GM12878 (cell line): ENCODE measurements at regions not wholly inside any gene's neighbourhood (a gene's known extent, or its start where the extent isn't known, plus 50 kb on each side); places are given as distances from the start of the nearest gene placed in this dataset.

Experiments used
- ATAC-seq: fragments of 200-7000 bp; cut with Tn5 transposase; 3 replicates; pipeline ENCODE4 v1.9.1; 2020; ENCODE audit warnings: mild to moderate bottlenecking, moderate library complexity
- BruUV-seq: library from RNA; stranded (reverse); fragments of 400-500 nt; replicated peaks from 2 replicates; lab custom pipeline; 2021; lab: Mats Ljungman, UMichigan
- CTCF ChIA-PET: fragments of 300-600 bp; sonication (Branson Sonifier 250); formaldehyde crosslinking; extraction: SDS; loops from one replicate; lab custom pipeline; 2021; ENCODE audit warnings: inconsistent platforms; lab: Yijun Ruan, JAX
- POLR2A ChIA-PET: fragments of 350-600 bp; formaldehyde crosslinking; extraction: SDS; loops from one replicate; lab custom pipeline; 2021; ENCODE audit warnings: inconsistent platforms; lab: Charles Lee
- RAD21 ChIA-PET: fragments of 300-600 bp; sonication (Branson Sonifier 250); formaldehyde crosslinking; loops from one replicate; lab custom pipeline; 2023; ENCODE audit warnings: antibody characterized with exemption; ENCODE audit not compliant: unreplicated experiment; lab: Charles Lee
- SMC1A ChIA-PET: fragments of 300-600 bp; sonication (Branson Sonifier 250); formaldehyde crosslinking; loops from one replicate; lab custom pipeline; 2023; ENCODE audit not compliant: unreplicated experiment, uncharacterized antibody; lab: Charles Lee
- DNase-seq: peaks from one replicate; pipeline ENCODE4 v3.0.0-alpha.2; 2011; ENCODE audit warnings: low read depth, low spot score
- FAIRE-seq: peaks from 3 replicates; lab custom pipeline; 2011; peaks lifted over from hg19 to GRCh38; lab: Jason Lieb, UNC
- H2AFZ ChIP-seq: 2 replicates; pipeline ENCODE4 v1.6.0; 2011; ENCODE audit warnings: low read depth, low read length, control low read depth; ENCODE audit not compliant: control insufficient read depth
- H3K27ac ChIP-seq: 2 replicates; pipeline ENCODE4 v1.5.1; 2011; ENCODE audit warnings: control low read depth; ENCODE audit not compliant: control insufficient read depth, insufficient read depth
- H3K27me3 ChIP-seq, 2 experiments: replicated peaks in 1 of 2; 2 replicates each; pipeline versions ENCODE4 v1.6.0 to v1.6.1; 2011; ENCODE audit warnings: low read length in 1 of 2; ENCODE audit not compliant: control insufficient read depth in 2 of 2, insufficient read depth in 2 of 2
- H3K36me3 ChIP-seq, 2 experiments: 2 replicates each; pipeline ENCODE4 v1.5.1; 2011; ENCODE audit warnings: low read length in 1 of 2; ENCODE audit not compliant: control insufficient read depth in 2 of 2, insufficient read depth in 2 of 2
- H3K4me1 ChIP-seq: 2 replicates; pipeline ENCODE4 v1.6.1; 2011; ENCODE audit warnings: mild to moderate bottlenecking, low read length, moderate library complexity, mixed read lengths; ENCODE audit not compliant: control insufficient read depth, insufficient read depth
- H3K4me2 ChIP-seq: 2 replicates; pipeline ENCODE4 v1.6.0; 2011; ENCODE audit warnings: control low read depth; ENCODE audit not compliant: control insufficient read depth, insufficient read depth
- H3K4me3 ChIP-seq: fragments of 200-600 bp; sonication (generic); 2 replicates; pipeline ENCODE4 v1.5.1; 2016
- H3K79me2 ChIP-seq: 2 replicates; pipeline ENCODE4 v1.6.0; 2011; ENCODE audit warnings: low read length; ENCODE audit not compliant: control insufficient read depth, insufficient read depth
- H3K9ac ChIP-seq: 2 replicates; pipeline ENCODE4 v1.8.0; 2011; ENCODE audit warnings: low read length, control low read depth, mixed read lengths; ENCODE audit not compliant: control insufficient read depth, insufficient read depth
- H3K9me3 ChIP-seq: replicated peaks from 3 replicates; pipeline ENCODE4 v1.5.1; 2011; ENCODE audit warnings: mild to moderate bottlenecking, low read length; ENCODE audit not compliant: control insufficient read depth, insufficient read depth
- H4K20me1 ChIP-seq: 2 replicates; pipeline ENCODE4 v1.6.0; 2011; ENCODE audit not compliant: control insufficient read depth, insufficient read depth
- BACH1 ChIP-seq: fragments of 450-650 bp; IDR thresholded peaks from 2 replicates; pipeline ENCODE4 v1.6.1; 2017; ENCODE audit warnings: mild to moderate bottlenecking, borderline replicate concordance
- CBX5 ChIP-seq: sonication (generic); IDR thresholded peaks from 2 replicates; pipeline ENCODE4 v1.6.1; 2016; ENCODE audit warnings: low read depth, moderate library complexity, mild to moderate bottlenecking, inconsistent platforms
- CHD2 ChIP-seq: IDR thresholded peaks from 2 replicates; pipeline ENCODE4 v1.6.1; 2011; ENCODE audit warnings: low read depth, low read length, improper control_type of control experiment, borderline replicate concordance
- EP300 ChIP-seq, 2 experiments: fragments of 150-350 bp in 1 of 2; IDR thresholded peaks; 2 replicates each; pipeline ENCODE4 v1.6.1; 2011 to 2012; ENCODE audit warnings: low read depth in 2 of 2, low read length in 2 of 2, borderline replicate concordance in 1 of 2, improper control_type of control experiment in 1 of 2, inconsistent platforms in 1 of 2; ENCODE audit not compliant: control insufficient read depth in 1 of 2
- FOXM1 ChIP-seq: IDR thresholded peaks from 2 replicates; pipeline ENCODE4 v1.6.1; 2012; ENCODE audit warnings: low read depth, mild to moderate bottlenecking, inconsistent platforms, low read length, moderate library complexity
- GATAD2B ChIP-seq: fragments of 450-650 bp; conservative IDR thresholded peaks from 2 replicates; pipeline ENCODE4 v1.6.1; 2017; ENCODE audit warnings: low read depth, mild to moderate bottlenecking, moderate library complexity
- MXI1 ChIP-seq: fragments of 150-350 bp; IDR thresholded peaks from 2 replicates; pipeline ENCODE4 v1.6.1; 2011; ENCODE audit warnings: low read depth, mild to moderate bottlenecking, inconsistent platforms, low read length, improper control_type of control experiment
- ZNF274 ChIP-seq: IDR thresholded peaks from one replicate; pipeline ENCODE4 v1.8.0; 2011; ENCODE audit not compliant: insufficient read length, insufficient read depth
- ZSCAN29 ChIP-seq: fragments of 450-650 bp; IDR thresholded peaks from 2 replicates; pipeline ENCODE4 v1.6.1; 2017; ENCODE audit warnings: mild to moderate bottlenecking, moderate library complexity
- WGBS: methylation state at CpG from one replicate; pipeline ENCODE4 v1.1.6; 2016; ENCODE audit warnings: low lambda C conversion rate; ENCODE audit not compliant: insufficient replicate concordance, insufficient coverage; ENCODE audit errors: missing lambda C conversion rate; 5-methylcytosine and 5-hydroxymethylcytosine counted together
- in situ Hi-C: fragments of 300-500 bp; cut with MboI; formaldehyde crosslinking; loops from 9 replicates; pipeline ENCODE4 v1.14.3; 2018; ENCODE audit warnings: mixed read lengths
- intact Hi-C: fragments of 100-400 bp; cut with micrococcal nuclease; formaldehyde crosslinking; loops from one replicate; pipeline ENCODE4 v1.14.2; 2022; ENCODE audit not compliant: unreplicated experiment
- TF ChIP-seq, protein P1 (sequence below): fragments of 450-650 bp; IDR thresholded peaks from 2 replicates; pipeline ENCODE4 v1.6.1; 2017; ENCODE audit warnings: antibody characterized with exemption, mild to moderate bottlenecking, moderate library complexity
- TF ChIP-seq, protein P2 (sequence below): IDR thresholded peaks from 2 replicates; pipeline ENCODE4 v1.6.1; 2011; ENCODE audit warnings: borderline replicate concordance, low read depth, mild to moderate bottlenecking, moderate library complexity, mixed read lengths, low read length; ENCODE audit not compliant: insufficient read depth; ENCODE audit errors: extremely low read length
- TF ChIP-seq, protein P3 (sequence below): fragments of 450-650 bp; IDR thresholded peaks from 2 replicates; pipeline ENCODE4 v1.6.1; 2017; ENCODE audit warnings: borderline replicate concordance
- TF ChIP-seq, protein P4 (sequence below): IDR thresholded peaks from 2 replicates; pipeline ENCODE4 v1.6.1; 2012; ENCODE audit warnings: low read depth, low read length, improper control_type of control experiment

DNA sequence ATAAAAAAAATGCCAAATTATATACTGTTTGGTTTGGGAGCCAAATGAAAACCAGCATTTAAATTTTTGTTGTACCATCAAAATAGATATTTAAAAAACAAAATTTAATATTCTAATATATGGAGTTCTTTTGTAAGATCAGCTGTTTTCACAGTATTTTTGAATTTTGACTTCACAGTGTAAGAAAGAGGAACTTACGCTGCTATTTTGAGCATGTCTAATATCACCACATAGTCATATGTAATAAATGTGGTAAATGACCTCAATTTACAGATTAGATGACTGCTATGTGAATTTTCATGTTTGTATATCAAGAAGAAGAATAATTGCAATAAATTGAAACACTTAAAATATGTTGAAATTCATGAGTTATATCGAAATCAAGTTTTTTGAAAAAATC lies 189.6 kb downstream of the ARRDC4 start:
- Histone ChIP-seq H4K20me1 (no peaks in the 10 kb centered on the region), H3K4me3 (no peak overlapping the region), H3K27me3 (no peaks in the 10 kb centered on the region), H3K9ac (no peak overlapping the region), H3K36me3 (no peaks in the 10 kb centered on the region), H3K79me2 (no peaks in the 10 kb centered on the region)
- no peak for DNase-seq
- no TSS peak for BruUV-seq
- CTCF ChIA-PET, result no interaction called here
- no peak for FAIRE-seq
- no peak for TF ChIP-seq ZNF274
- TF ChIP-seq FOXM1, result no peak
- TF ChIP-seq, protein P1, sequence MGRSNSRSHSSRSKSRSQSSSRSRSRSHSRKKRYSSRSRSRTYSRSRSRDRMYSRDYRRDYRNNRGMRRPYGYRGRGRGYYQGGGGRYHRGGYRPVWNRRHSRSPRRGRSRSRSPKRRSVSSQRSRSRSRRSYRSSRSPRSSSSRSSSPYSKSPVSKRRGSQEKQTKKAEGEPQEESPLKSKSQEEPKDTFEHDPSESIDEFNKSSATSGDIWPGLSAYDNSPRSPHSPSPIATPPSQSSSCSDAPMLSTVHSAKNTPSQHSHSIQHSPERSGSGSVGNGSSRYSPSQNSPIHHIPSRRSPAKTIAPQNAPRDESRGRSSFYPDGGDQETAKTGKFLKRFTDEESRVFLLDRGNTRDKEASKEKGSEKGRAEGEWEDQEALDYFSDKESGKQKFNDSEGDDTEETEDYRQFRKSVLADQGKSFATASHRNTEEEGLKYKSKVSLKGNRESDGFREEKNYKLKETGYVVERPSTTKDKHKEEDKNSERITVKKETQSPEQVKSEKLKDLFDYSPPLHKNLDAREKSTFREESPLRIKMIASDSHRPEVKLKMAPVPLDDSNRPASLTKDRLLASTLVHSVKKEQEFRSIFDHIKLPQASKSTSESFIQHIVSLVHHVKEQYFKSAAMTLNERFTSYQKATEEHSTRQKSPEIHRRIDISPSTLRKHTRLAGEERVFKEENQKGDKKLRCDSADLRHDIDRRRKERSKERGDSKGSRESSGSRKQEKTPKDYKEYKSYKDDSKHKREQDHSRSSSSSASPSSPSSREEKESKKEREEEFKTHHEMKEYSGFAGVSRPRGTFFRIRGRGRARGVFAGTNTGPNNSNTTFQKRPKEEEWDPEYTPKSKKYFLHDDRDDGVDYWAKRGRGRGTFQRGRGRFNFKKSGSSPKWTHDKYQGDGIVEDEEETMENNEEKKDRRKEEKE, result no peak
- TF ChIP-seq MXI1, result no peak
- TF ChIP-seq CBX5, result no peak
- TF ChIP-seq, protein P2, sequence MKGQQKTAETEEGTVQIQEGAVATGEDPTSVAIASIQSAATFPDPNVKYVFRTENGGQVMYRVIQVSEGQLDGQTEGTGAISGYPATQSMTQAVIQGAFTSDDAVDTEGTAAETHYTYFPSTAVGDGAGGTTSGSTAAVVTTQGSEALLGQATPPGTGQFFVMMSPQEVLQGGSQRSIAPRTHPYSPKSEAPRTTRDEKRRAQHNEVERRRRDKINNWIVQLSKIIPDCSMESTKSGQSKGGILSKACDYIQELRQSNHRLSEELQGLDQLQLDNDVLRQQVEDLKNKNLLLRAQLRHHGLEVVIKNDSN, result no peak
- TF ChIP-seq ZSCAN29, result no peak
- TF ChIP-seq, protein P3, sequence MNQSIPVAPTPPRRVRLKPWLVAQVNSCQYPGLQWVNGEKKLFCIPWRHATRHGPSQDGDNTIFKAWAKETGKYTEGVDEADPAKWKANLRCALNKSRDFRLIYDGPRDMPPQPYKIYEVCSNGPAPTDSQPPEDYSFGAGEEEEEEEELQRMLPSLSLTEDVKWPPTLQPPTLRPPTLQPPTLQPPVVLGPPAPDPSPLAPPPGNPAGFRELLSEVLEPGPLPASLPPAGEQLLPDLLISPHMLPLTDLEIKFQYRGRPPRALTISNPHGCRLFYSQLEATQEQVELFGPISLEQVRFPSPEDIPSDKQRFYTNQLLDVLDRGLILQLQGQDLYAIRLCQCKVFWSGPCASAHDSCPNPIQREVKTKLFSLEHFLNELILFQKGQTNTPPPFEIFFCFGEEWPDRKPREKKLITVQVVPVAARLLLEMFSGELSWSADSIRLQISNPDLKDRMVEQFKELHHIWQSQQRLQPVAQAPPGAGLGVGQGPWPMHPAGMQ, result no peak
- TF ChIP-seq GATAD2B, result no peak
- TF ChIP-seq, protein P4, sequence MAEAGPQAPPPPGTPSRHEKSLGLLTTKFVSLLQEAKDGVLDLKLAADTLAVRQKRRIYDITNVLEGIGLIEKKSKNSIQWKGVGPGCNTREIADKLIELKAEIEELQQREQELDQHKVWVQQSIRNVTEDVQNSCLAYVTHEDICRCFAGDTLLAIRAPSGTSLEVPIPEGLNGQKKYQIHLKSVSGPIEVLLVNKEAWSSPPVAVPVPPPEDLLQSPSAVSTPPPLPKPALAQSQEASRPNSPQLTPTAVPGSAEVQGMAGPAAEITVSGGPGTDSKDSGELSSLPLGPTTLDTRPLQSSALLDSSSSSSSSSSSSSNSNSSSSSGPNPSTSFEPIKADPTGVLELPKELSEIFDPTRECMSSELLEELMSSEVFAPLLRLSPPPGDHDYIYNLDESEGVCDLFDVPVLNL, result no peak
- no peak for TF ChIP-seq BACH1
- no peak for TF ChIP-seq CHD2
- no peak for TF ChIP-seq EP300 (IDR thresholded peaks at IDR 0.05; ENCODE audit: borderline replicate concordance in 1 of 2, control insufficient read depth in 1 of 2, low read depth in 2 of 2, low read length in 2 of 2)
- TF ChIP-seq, all 136 proteins: peak for 0
- no peak for ATAC-seq
- Histone ChIP-seq H3K27ac (no peak overlapping the region), H3K4me2 (no peak overlapping the region), H3K9me3 (no peaks in the 10 kb centered on the region), H3K4me1 (no peaks in the 10 kb centered on the region), H2AFZ (no peak overlapping the region)
- intact Hi-C loops (no loop called here), in situ Hi-C loops (no loop called here)
- ChIA-PET SMC1A (no interaction called here), RAD21 (no interaction called here), POLR2A (no interaction called here)
- WGBS, result 16% methylated on average over 2 of the region's 2 CpGs
